Ramos (cell line): ENCODE measurements at regions not wholly inside any gene's neighbourhood (a gene's known extent, or its start where the extent isn't known, plus 50 kb on each side); places are given as distances from the start of the nearest gene placed in this dataset.
"Not testable (repeated sequence)": the region's sequence is repeated elsewhere in the genome, so short reads cannot be mapped to it uniquely, and the experiment has no call there.

Source experiments
- in situ Hi-C: fragments of 300-500 bp; cut with MboI; formaldehyde crosslinking; loops from one replicate; pipeline ENCODE4 v1.14.3; 2022; ENCODE audit warnings: low sequenced_read_pairs; ENCODE audit not compliant: unreplicated experiment

GRCh38 chr2:208607694-208608093 is 201.1 kb downstream of the PTH2R start:
- in situ Hi-C loops: no loop called here

- in situ Hi-C loops: no loop called here
Observed at GRCh38 chr2:208608122-208608835, 201.7 kb downstream of the PTH2R start.

GRCh38 chr2:208609166-208609804 is 202.7 kb downstream of the PTH2R start:
- in situ Hi-C loops: no loop called here

GRCh38 chr2:208615675-208616074 is 209.1 kb downstream of the PTH2R start:
- in situ Hi-C loops: not testable (repeated sequence)

GRCh38 chr2:208618220-208618619 is 211.6 kb downstream of the PTH2R start:
- in situ Hi-C loops: no loop called here

- in situ Hi-C loops: no loop called here
Observed at GRCh38 chr2:208619993-208620392, 213.4 kb downstream of the PTH2R start.

- in situ Hi-C loops: no loop called here
Observed at GRCh38 chr2:208620487-208620978, 213.9 kb downstream of the PTH2R start.

- in situ Hi-C loops: no loop called here
Observed at GRCh38 chr2:208627110-208627884, 220.7 kb downstream of the PTH2R start.

GRCh38 chr2:208627916-208628315 is 221.3 kb downstream of the PTH2R start:
- in situ Hi-C loops: no loop called here

GRCh38 chr2:208638059-208638458 is 231.5 kb downstream of the PTH2R start:
- in situ Hi-C loops: no loop called here

GRCh38 chr2:208642125-208642779 is 235.7 kb downstream of the PTH2R start:
- in situ Hi-C loops: no loop called here

- in situ Hi-C loops: no loop called here
Observed at GRCh38 chr2:208643145-208643544, 236.6 kb downstream of the PTH2R start.

- in situ Hi-C loops: no loop called here
Observed at GRCh38 chr2:208645226-208645625, 238.6 kb downstream of the PTH2R start.

- in situ Hi-C loops: no loop called here
Observed at GRCh38 chr2:208648368-208648767, 241.8 kb downstream of the PTH2R start.

GRCh38 chr2:208653383-208653782 is 246.8 kb downstream of the PTH2R start:
- in situ Hi-C loops: no loop called here

- in situ Hi-C loops: no loop called here
Observed at GRCh38 chr2:208654056-208654455, 247.5 kb downstream of the PTH2R start.

- in situ Hi-C loops: no loop called here
Observed at GRCh38 chr2:208657468-208657867, 250.9 kb downstream of the PTH2R start.

GRCh38 chr2:208669394-208669793 is 262.8 kb downstream of the PTH2R start:
- in situ Hi-C loops: no loop called here

- in situ Hi-C loops: no loop called here
Observed at GRCh38 chr2:208671284-208671683, 264.7 kb downstream of the PTH2R start.

- in situ Hi-C loops: no loop called here
Observed at GRCh38 chr2:208671886-208672680, 265.5 kb downstream of the PTH2R start.
